ENCODE measurements at regions not wholly inside any gene's neighbourhood (a gene's known extent, or its start where the extent isn't known, plus 50 kb on each side); places are given as distances from the start of the nearest gene placed in this dataset.

DNA sequence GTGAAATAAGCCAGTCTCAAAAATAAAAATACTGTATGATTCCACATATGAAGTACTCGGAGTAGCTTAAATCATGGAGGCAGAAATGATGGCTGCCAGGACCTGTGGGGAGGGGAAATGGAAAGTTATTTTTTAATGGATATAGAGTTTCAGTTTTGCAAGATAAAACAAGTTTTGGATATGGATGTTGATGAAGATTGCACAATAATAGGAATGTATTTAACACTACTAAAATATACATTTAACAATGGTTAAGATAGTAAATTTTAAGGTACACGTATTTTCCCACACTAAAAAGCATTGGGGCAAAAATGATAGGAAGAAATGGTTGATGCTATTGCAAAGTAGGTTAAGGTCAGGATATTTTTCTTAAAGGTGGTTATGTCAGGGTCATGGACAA is 1058.9 kb upstream of the MAP3K7 start:
- no peak for TF ChIP-seq EZH2 (IDR thresholded peaks at IDR 0.05; ENCODE audit: borderline replicate concordance, low read depth, low read length, poor library complexity, severe bottlenecking)
- TF ChIP-seq, protein P1, sequence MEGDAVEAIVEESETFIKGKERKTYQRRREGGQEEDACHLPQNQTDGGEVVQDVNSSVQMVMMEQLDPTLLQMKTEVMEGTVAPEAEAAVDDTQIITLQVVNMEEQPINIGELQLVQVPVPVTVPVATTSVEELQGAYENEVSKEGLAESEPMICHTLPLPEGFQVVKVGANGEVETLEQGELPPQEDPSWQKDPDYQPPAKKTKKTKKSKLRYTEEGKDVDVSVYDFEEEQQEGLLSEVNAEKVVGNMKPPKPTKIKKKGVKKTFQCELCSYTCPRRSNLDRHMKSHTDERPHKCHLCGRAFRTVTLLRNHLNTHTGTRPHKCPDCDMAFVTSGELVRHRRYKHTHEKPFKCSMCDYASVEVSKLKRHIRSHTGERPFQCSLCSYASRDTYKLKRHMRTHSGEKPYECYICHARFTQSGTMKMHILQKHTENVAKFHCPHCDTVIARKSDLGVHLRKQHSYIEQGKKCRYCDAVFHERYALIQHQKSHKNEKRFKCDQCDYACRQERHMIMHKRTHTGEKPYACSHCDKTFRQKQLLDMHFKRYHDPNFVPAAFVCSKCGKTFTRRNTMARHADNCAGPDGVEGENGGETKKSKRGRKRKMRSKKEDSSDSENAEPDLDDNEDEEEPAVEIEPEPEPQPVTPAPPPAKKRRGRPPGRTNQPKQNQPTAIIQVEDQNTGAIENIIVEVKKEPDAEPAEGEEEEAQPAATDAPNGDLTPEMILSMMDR (conservative IDR thresholded peaks at IDR 0.05; ENCODE audit: low read depth, low read length): no peak
- H3K27me3 ChIP-seq (replicated peaks; ENCODE audit: insufficient read depth, low read depth, low read length, poor library complexity): no peaks in the 10 kb centered on the region
- intact Hi-C loops (cut with micrococcal nuclease; ENCODE audit: unreplicated experiment): no loop called here
- H3K36me3 ChIP-seq (ENCODE audit: insufficient read depth, low read length, poor library complexity, severe bottlenecking): no peaks in the 10 kb centered on the region
- ChIA-PET POLR2A (ENCODE audit: low non-redundant PET) (no interaction called here), CTCF (no interaction called here)
- H3K4me3 ChIP-seq (ENCODE audit: low read depth, low read length, poor library complexity, severe bottlenecking): no peak overlapping the region
- BruUV-seq (replicated peaks): no TSS peak
- no peak for DNase-seq (ENCODE audit: low spot score)
- no peak overlapping the region for H3K27ac ChIP-seq (ENCODE audit: low read depth, low read length, poor library complexity, severe bottlenecking)
- H3K4me1 ChIP-seq (ENCODE audit: insufficient read depth, low read length, poor library complexity, severe bottlenecking): no peaks in the 10 kb centered on the region
- no peaks in the 10 kb centered on the region for H3K9me3 ChIP-seq (ENCODE audit: low read depth, low read length, poor library complexity, severe bottlenecking)

DNA sequence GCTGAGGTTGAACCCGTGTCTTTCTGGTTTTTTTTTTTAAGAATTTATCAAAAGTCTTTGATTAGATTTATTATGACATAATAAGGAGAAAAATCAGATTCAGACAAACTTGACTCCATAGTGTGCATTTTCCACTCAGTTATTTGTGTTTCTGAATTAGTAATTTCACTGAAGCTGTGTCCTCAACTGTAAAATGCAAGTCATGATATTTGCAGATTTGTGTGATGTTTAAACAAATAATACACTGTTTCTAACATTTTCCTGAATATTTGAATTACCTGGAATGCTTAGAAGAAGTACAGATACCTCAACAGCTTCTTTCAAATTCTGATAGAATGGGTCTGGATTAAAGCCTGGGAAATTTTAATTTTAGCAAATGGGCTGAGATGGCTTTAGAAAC is 1050.3 kb upstream of the MAP3K7 start:
- Histone ChIP-seq H3K9me3 (ENCODE audit: low read depth, low read length, poor library complexity, severe bottlenecking) (no peaks in the 10 kb centered on the region), H3K36me3 (ENCODE audit: insufficient read depth, low read length, poor library complexity, severe bottlenecking) (no peaks in the 10 kb centered on the region), H3K4me3 (ENCODE audit: low read depth, low read length, poor library complexity, severe bottlenecking) (no peak overlapping the region), H3K27ac (ENCODE audit: low read depth, low read length, poor library complexity, severe bottlenecking) (no peak overlapping the region), H3K27me3 (replicated peaks; ENCODE audit: insufficient read depth, low read depth, low read length, poor library complexity) (no peaks in the 10 kb centered on the region), H3K4me1 (ENCODE audit: insufficient read depth, low read length, poor library complexity, severe bottlenecking) (no peaks in the 10 kb centered on the region)
- no peak for TF ChIP-seq EZH2 (IDR thresholded peaks at IDR 0.05; ENCODE audit: borderline replicate concordance, low read depth, low read length, poor library complexity, severe bottlenecking)
- TF ChIP-seq, protein P1 (conservative IDR thresholded peaks at IDR 0.05; ENCODE audit: low read depth, low read length): no peak
- intact Hi-C loops (cut with micrococcal nuclease; ENCODE audit: unreplicated experiment): no loop called here
- no peak for DNase-seq (ENCODE audit: low spot score)
- POLR2A ChIA-PET (ENCODE audit: low non-redundant PET): interaction anchor here (0.6 kb wide), 1 partner anchor 522 kb away, joined by 6 read pairs; no protein-coding TSS in a partner anchor
- BruUV-seq (replicated peaks): no TSS peak
- CTCF ChIA-PET: no interaction called here

DNA sequence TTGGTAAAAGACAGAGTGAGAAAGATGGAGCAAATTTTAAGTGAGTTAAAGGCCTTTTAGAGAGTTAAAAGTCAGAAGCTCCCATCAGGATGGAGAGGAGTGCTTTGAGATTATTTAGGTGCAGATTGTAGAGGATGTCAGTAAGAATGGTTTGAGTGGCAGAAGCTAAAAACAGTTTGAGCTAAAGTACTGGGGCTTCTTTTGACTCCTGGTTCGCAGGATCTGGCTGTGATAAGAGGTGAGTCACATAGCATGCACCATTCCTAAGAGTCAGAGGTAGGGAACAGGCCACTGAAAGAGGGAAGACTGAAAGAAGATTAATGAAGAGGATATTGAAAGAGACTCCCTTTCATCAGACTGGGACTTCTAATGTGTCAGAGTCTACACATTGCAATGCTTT is 1047.9 kb upstream of the MAP3K7 start:
- Histone ChIP-seq H3K36me3 (ENCODE audit: insufficient read depth, low read length, poor library complexity, severe bottlenecking) (no peaks in the 10 kb centered on the region), H3K27me3 (replicated peaks; ENCODE audit: insufficient read depth, low read depth, low read length, poor library complexity) (no peaks in the 10 kb centered on the region), H3K4me3 (ENCODE audit: low read depth, low read length, poor library complexity, severe bottlenecking) (no peak overlapping the region), H3K27ac (ENCODE audit: low read depth, low read length, poor library complexity, severe bottlenecking) (no peak overlapping the region), H3K4me1 (ENCODE audit: insufficient read depth, low read length, poor library complexity, severe bottlenecking) (no peaks in the 10 kb centered on the region), H3K9me3 (ENCODE audit: low read depth, low read length, poor library complexity, severe bottlenecking) (no peaks in the 10 kb centered on the region)
- no TSS peak for BruUV-seq (replicated peaks)
- POLR2A ChIA-PET (ENCODE audit: low non-redundant PET): no interaction called here
- CTCF ChIA-PET: no interaction called here
- TF ChIP-seq EZH2 (IDR thresholded peaks at IDR 0.05; ENCODE audit: borderline replicate concordance, low read depth, low read length, poor library complexity, severe bottlenecking): no peak
- TF ChIP-seq, protein P1 (conservative IDR thresholded peaks at IDR 0.05; ENCODE audit: low read depth, low read length): no peak
- no peak for DNase-seq (ENCODE audit: low spot score)
- intact Hi-C loops (cut with micrococcal nuclease; ENCODE audit: unreplicated experiment): no loop called here

Measured in A673 (cell line).